Activated CD4-positive, alpha-beta T cell treated with anti-CD3 and anti-CD28 coated beads for 4 hours (primary cell): ENCODE measurements at regions not wholly inside any gene's neighbourhood (a gene's known extent, or its start where the extent isn't known, plus 50 kb on each side); places are given as distances from the start of the nearest gene placed in this dataset.
"Not testable (repeated sequence)": the region's sequence is repeated elsewhere in the genome, so short reads cannot be mapped to it uniquely, and the experiment has no call there.

Source experiments
- DNase-seq, 2 donors: peaks; one replicate each; pipeline ENCODE4 v3.0.0-alpha.2; 2020

GRCh38 chr14:97033556-97034081 is 236.4 kb downstream of the VRK1 start:
- no peak for DNase-seq

GRCh38 chr14:97036086-97036852 is 239.1 kb downstream of the VRK1 start:
- DNase-seq: no peak

GRCh38 chr14:97039717-97040363 is 242.7 kb downstream of the VRK1 start:
- no peak for DNase-seq

- no peak for DNase-seq
These were observed 249.8 kb downstream of the VRK1 start for GRCh38 chr14:97046967-97047366.

- DNase-seq: no peak
These were observed 254.8 kb downstream of the VRK1 start for GRCh38 chr14:97052001-97052400.

- DNase-seq: no peak
These were observed 256.8 kb downstream of the VRK1 start for GRCh38 chr14:97053941-97054340.

GRCh38 chr14:97055355-97055754 is 258.2 kb downstream of the VRK1 start:
- no peak for DNase-seq

GRCh38 chr14:97056086-97056485 is 258.9 kb downstream of the VRK1 start:
- DNase-seq: peak in 1 of 2 donors; percentile 5

GRCh38 chr14:97057238-97058073 is 260.3 kb downstream of the VRK1 start:
- no peak for DNase-seq

- DNase-seq: no peak
These were observed 260.9 kb downstream of the VRK1 start for GRCh38 chr14:97058074-97058467.

GRCh38 chr14:97058589-97058988 is 261.4 kb downstream of the VRK1 start:
- DNase-seq: no peak

- DNase-seq: no peak
These were observed 264.0 kb downstream of the VRK1 start for GRCh38 chr14:97061198-97061597.

GRCh38 chr14:97061714-97062113 is 264.5 kb downstream of the VRK1 start:
- DNase-seq: no peak

GRCh38 chr14:97065305-97066067 is 268.3 kb downstream of the VRK1 start:
- DNase-seq: no peak

GRCh38 chr14:97066068-97066899 is 269.1 kb downstream of the VRK1 start:
- no peak for DNase-seq

- not testable (repeated sequence) for DNase-seq
These were observed 271.1 kb downstream of the VRK1 start for GRCh38 chr14:97068293-97068692.

- DNase-seq: no peak
These were observed 273.1 kb downstream of the VRK1 start for GRCh38 chr14:97070259-97070658.

GRCh38 chr14:97071177-97071576 is 274.0 kb downstream of the VRK1 start:
- DNase-seq: no peak

GRCh38 chr14:97073622-97074021 is 276.4 kb downstream of the VRK1 start:
- no peak for DNase-seq

GRCh38 chr14:97074456-97074855 is 277.3 kb downstream of the VRK1 start:
- no peak for DNase-seq

GRCh38 chr14:97074856-97075255 is 277.7 kb downstream of the VRK1 start:
- no peak for DNase-seq

- no peak for DNase-seq
These were observed 280.1 kb downstream of the VRK1 start for GRCh38 chr14:97077253-97077653.
